GM12891 (cell line): ENCODE measurements at regions not wholly inside any gene's neighbourhood (a gene's known extent, or its start where the extent isn't known, plus 50 kb on each side); places are given as distances from the start of the nearest gene placed in this dataset.

ENCODE experiments used
- POLR2A ChIP-seq: IDR thresholded peaks from 2 replicates; pipeline ENCODE4 v1.6.1; 2011; ENCODE audit warnings: low read depth, low read length, control low read depth
- POLR2AphosphoS5 ChIP-seq: IDR thresholded peaks from 2 replicates; pipeline ENCODE4 v1.6.1; 2011; ENCODE audit warnings: low read depth, low read length, control low read depth
- POU2F2 ChIP-seq: IDR thresholded peaks from 2 replicates; pipeline ENCODE4 v1.6.1; 2011; ENCODE audit warnings: low read depth, mild to moderate bottlenecking, control low read depth, low read length, moderate library complexity
- TAF1 ChIP-seq: IDR thresholded peaks from 2 replicates; pipeline ENCODE4 v1.6.1; 2011; ENCODE audit warnings: low read depth, low read length, control low read depth

- TF ChIP-seq POLR2A (no peak), TAF1 (no peak), POU2F2 (no peak), POLR2AphosphoS5 (no peak)
These were observed 91.8 kb upstream of the ZNF366 start for GRCh38 chr5:72599065-72599433.
